ENCODE measurements at regions not wholly inside any gene's neighbourhood (a gene's known extent, or its start where the extent isn't known, plus 50 kb on each side); places are given as distances from the start of the nearest gene placed in this dataset.
"Not testable (repeated sequence)": the region's sequence is repeated elsewhere in the genome, so short reads cannot be mapped to it uniquely, and the experiment has no call there.

- DNase-seq: no peak
Observed at GRCh38 chr3:18987862-18988447, 160.4 kb upstream of the KCNH8 start.

GRCh38 chr3:18987070-18987469, 161.2 kb upstream of the KCNH8 start:
- DNase-seq: no peak

DNA sequence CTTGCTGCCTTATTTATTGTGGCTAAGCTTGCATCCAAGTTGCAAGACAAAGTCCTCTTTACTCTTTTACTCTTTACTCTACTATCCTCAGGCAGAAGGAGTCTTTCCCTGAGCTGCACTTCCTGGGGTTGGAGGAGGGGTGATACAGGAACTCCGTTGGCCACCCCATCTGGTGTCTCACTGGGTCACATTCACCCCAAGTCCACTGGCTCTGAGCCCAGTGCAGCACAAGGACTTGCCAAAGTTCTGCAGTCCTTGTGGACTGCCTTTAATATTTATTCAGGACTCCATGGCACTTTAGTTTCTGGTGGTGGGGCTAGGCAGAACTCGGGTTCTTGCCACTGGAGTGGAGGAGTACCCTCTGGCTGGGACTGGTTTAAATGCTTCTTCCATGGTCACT, 165.4 kb upstream of the KCNH8 start:
- DNase-seq: no peak

GRCh38 chr3:18976102-18976501, 172.2 kb upstream of the KCNH8 start:
- DNase-seq: not testable (repeated sequence)

DNA sequence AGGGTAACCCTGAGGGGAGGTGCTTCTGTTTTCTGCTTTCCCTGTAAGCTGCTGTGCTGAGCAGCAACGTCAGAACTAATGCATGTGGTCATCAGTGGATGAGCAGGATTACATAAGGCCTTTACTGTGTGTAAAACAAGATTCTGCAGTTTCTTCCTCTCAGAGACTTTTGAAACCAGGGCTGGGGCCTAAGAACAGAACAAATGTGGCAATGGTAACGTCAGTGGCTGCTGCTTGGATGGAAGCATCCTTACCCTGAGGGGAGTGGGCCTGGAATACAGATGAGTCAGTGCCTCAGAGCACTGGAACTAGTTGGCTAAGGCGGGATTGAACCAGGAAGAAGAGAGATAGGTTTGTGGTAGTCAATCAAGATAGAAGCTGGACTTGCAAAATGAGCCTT, 180.2 kb upstream of the KCNH8 start:
- no peak for DNase-seq

DNA sequence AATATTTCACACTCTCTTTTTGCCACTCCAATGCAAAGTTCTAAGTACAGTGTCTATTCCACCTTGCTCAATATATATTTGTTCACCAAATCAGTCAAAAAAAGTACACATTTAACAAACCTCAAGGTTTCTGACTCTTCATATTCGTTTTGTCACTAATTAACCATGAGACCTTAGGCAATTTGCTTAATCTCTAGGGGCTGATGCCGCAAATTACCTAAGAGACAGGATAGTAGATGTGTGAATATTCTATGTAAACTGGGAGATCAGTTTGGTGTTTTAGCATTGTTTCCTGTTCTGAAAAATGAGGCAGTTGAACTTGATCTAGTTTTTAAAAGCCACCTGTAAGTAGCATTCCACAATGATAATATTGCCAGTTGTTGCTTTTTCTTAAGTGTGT, 182.5 kb upstream of the KCNH8 start:
- DNase-seq: no peak

- DNase-seq: no peak
Observed at GRCh38 chr3:18964640-18965039, 183.7 kb upstream of the KCNH8 start.

DNA sequence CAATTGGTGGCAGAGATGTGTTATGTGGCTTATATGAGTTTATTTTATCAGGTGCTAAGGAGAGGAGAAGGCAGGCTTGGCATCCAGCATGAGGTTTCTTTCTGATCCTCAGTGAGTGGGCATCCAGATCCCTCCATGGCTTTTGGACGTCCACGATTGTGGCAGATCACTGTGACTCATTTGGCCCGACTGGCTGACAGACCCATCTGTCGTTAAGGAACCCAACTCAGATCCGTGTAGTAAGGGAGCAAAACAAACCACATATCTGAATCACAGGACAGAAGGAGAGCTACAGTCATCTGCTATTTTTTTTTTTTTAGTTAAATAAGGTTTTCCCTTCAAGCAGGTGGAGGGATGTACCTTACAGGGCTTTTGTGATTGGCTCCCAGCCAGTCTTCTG, 197.0 kb upstream of the KCNH8 start:
- no peak for DNase-seq

DNA sequence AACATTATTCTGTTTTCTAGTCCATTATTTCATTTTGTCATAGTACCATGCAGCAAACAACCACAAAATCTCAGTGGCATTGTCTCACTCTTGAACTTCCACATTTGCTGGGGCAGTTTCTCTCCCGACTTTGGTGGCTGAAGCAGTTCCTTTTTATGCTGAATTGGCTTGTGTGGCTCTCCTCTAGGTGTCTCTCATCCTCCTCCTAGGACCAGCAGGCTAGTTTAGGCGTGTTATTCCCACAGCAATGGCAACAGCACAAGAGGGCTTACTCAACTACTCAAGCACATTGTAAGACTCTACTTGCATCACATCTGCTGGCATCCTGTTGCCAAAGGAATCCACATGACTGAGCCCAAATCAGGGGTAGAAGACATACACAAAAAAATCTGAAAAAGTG, 201.8 kb upstream of the KCNH8 start:
- DNase-seq: no peak

DNA sequence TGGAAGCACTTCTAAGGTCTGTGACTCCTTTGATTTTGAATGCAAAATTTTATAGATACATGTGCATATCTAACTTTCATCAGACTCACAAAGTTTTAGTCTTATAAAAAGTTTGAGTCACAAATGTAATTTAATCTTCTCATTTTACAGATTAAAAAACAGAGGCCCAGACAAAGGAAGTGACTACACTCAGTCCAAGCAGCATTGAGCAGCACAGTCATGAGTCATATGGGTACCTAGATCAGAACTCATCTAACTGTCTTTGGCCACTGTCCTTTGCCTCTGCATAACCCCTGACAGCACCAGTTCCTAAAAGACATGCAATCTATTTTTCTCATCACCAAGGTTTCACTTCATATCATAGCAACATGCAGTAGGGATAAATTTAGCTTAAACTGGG, 210.7 kb upstream of the KCNH8 start:
- no peak for DNase-seq

- DNase-seq: no peak
Observed at GRCh38 chr3:18919158-18919557, 229.2 kb upstream of the KCNH8 start.

- DNase-seq: no peak
Observed at GRCh38 chr3:18917923-18918322, 230.4 kb upstream of the KCNH8 start.

- DNase-seq: no peak
Observed at GRCh38 chr3:18902081-18902793, 246.1 kb upstream of the KCNH8 start.

GRCh38 chr3:18901571-18901970, 246.7 kb upstream of the KCNH8 start:
- no peak for DNase-seq

- no peak for DNase-seq
Observed at GRCh38 chr3:18900994-18901393, 247.3 kb upstream of the KCNH8 start.

GRCh38 chr3:18898911-18899310, 249.4 kb upstream of the KCNH8 start:
- no peak for DNase-seq

DNA sequence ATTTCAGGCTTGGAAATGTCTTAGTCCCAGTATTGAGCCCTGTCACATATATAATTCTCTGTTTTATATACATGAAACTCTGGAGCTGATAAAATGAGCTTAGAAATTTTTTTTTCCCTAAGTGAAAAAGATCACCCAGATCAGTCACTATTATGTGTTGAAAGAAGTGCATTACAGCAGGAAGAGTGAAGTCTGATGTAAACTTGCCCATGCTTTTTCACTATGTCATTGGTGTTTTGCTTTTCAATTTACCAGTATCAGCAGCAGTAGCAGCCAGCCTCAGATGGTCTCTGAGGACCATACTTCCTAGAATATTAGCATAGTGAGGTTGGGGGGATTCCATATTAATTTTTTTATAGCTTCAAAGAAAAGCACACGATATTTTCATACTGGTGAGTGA, 255.6 kb upstream of the KCNH8 start:
- DNase-seq: no peak

DNA sequence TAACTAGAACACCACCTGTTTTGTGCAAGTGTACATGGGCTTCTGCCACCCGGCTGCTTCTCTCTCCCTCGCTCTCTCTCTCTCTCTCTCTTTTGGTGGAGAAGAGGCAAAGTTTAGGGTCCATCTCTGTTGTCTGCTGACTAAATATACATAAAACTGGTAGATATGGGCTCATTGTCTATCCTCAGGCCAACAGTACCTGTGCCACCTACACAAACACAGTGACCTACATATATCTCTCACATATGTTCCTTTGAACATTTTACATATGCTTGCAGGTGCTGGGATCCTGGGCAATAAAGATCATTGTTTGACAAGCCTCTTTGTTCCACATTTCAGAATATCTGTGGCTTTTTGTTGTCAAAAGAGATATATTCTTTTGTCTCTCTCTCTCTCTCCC, 256.3 kb upstream of the KCNH8 start:
- DNase-seq: no peak

- no peak for DNase-seq
Observed at GRCh38 chr3:18891641-18892040, 256.7 kb upstream of the KCNH8 start.

- DNase-seq: no peak
Observed at GRCh38 chr3:18890449-18890848, 257.9 kb upstream of the KCNH8 start.

DNA sequence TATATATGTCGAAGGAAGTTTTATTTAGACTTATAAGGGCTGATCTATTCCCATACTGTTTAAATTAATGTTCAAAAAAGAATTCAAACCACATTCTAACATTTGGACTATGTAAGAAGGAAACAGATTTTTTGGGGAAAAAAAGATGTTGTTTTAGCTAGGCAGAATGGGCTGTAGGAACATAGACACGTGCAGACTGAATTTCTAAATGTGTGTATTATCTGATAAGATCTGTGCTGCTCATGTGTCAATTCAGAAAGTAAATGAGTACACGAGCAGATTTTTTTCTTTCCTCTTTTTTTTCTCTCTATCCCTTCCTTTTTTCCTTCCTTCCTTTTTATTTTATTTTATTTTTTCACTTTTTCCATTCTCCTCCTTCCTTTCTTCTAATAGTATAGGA, 259.5 kb upstream of the KCNH8 start:
- DNase-seq: no peak

DNA sequence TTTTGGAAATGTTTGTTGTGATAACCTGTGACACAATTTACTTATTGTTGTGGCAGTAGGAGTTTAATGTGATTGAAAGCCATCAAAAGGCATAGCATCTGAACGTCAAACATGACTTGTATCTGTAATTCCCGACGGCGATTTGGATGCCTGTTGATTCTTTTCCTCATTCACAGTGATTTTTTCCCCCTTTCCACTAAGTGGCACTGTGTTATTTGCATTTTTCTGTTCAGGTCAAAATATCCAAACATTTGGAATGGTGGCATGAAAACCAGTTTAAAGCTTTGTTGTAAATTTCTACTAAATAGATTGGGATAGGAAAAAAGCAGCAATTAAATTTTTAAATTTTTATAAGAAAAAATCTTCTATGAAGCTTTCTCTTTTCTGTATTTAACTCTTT, 259.9 kb upstream of the KCNH8 start:
- no peak for DNase-seq

DNA sequence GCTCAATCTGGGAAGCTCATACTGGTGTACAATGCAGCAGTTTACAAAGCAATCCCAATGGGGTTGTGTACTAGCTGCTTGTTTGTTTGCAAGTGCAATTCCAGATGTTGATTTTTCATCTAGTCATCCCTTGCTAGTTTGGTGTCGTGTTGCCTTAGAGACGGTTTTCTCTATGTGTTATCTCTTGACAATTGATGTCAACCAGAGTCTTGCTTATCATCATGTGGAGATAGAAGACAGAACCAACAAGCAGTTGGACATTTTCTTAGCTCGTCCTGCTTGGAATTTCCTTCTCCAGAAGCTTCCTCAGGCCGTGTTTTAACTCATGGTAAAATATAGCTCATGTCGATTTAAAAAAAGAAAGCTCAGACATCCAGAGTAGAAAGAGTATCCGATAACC, 262.0 kb upstream of the KCNH8 start:
- DNase-seq: no peak

DNA sequence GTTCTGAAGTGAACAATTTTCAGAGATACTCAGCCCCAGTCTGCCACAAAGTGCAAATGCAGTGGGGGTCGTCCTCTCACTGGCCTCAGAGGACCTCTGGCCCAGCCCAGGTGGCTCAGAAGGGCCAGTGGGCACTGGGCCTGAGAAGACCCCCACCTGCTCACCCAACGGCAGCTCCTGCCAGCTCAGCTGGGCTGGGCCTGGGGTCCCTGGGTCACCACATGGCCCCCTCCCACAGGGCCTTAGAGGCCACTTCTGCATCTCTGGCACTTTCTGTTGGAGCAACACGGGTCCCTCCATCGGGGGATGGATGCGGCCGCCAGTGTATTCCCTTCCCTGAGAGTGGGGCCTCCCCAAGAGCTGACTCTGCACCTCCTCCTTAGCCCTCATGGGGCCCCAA, 262.7 kb upstream of the KCNH8 start:
- no peak for DNase-seq

- no peak for DNase-seq
Observed at GRCh38 chr3:18883571-18883970, 264.7 kb upstream of the KCNH8 start.

All from fibroblast of skin of back (primary cell).